SH-SY5Y (cell line): ENCODE measurements at regions not wholly inside any gene's neighbourhood (a gene's known extent, or its start where the extent isn't known, plus 50 kb on each side); places are given as distances from the start of the nearest gene placed in this dataset.

Experiments used
- GATA2 ChIP-seq: IDR thresholded peaks from 2 replicates; pipeline ENCODE4 v1.6.1; 2011; ENCODE audit warnings: mild to moderate bottlenecking, low read depth, low read length
- GATA3 ChIP-seq: IDR thresholded peaks from 2 replicates; pipeline ENCODE4 v1.6.1; 2011; ENCODE audit warnings: low read depth, mild to moderate bottlenecking, low read length, moderate library complexity

DNA sequence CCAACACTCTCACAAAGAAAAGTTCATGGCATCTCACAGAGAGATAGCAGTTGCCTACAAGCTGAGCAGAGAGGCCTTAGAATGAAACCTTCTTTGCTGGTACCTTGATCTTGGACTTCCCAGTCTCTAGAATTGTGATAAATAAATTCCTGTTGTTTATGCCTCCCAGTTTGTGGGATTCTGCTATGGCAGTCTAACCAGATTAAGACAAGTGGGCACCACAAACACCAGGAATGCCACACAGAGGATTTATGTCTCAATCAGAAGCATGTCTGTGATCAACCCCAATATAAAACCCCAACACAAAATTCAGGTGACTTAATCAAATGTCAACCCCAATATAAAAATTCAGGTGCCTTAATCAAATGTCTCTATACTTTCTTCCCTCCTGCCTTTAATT, 581.3 kb downstream of the XPNPEP1 start:
- TF ChIP-seq GATA3 (no peak), GATA2 (no peak)

DNA sequence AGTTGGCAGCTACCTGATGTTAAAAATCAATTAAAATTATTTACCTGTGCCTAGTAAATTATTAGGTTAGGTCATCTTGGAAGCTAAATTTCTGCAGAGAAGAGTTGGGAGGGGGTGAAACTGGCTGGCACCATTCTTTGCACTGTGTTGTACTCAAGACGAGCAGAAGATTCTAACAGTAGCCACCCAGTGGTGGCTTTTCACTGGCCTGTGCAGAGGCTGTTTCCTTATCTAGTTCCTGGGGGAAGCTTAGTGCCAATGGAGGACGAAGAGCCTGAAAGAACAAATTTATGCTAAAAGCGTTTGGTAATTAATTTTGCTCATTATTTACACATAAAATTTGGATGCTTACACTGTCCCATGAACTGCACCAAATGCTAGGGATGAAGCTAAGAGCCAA, 595.3 kb downstream of the XPNPEP1 start:
- TF ChIP-seq GATA3: no peak
- no peak for TF ChIP-seq GATA2

DNA sequence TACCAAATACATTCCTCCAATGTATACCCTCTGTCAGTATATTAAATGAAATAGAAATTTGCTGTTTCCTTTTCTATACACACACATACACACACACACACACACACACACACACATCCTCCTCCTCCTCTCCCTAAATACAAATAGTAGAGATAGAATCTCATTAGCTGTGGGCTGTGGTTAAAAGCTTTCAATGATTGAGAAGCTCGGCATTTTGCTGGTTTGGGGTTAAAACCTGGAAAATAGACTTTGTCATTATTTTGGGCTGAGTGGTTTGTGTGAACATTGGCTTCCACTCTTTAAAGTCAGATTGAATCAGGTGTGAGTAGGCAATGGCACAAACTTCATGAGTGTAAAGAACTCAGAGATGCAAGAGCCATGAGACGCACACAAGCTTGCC, 596.0 kb downstream of the XPNPEP1 start:
- TF ChIP-seq GATA3 (no peak), GATA2 (no peak)

DNA sequence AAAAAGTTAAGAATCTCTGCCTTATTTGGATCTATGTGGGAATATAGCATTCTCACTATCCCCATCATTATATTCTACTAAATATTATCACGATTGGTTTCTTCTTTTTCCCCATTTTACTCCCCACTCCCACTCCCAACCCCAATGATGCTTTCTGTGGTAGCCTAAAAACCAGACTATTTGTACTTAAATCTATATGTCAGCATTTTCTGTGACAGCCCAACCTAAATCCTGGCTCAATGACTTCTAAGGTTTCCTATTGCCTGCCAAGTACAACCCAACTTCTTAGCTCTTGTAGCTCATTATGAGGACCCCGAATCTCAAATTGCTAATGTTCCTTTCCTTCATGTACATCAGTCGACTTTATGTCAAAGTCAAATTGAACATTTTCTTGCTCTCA, 598.6 kb downstream of the XPNPEP1 start:
- TF ChIP-seq GATA3: no peak
- TF ChIP-seq GATA2: no peak

DNA sequence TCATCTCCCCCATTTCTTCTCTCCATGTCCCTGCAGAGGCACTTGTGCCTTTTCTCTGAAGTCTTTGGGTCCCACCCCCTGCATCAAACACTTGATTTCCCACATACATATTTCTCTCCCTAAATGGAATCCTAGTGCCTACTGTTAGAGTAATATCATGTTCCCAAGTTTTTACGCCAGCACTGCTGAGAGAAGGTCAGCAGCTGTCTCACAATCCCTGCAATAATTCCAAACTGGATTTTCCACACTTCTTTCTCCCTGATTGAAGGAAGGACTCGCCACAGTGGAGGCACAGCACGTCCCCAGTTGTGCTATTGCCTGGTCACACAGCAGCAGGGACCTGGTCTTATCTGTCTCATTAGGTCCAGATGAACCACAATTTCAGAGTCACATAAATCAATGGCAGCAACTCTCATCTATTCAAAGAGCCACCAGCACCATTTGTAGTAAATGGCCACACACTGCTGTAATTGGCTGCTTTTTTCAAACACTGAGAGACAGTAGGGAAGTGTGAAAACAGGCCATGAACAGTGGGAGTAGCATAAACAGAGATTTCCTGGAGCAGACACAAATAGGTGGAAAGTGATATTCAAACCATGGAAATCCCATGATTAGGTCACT, 605.5 kb downstream of the XPNPEP1 start:
- TF ChIP-seq GATA2 (no peak), GATA3 (no peak)

DNA sequence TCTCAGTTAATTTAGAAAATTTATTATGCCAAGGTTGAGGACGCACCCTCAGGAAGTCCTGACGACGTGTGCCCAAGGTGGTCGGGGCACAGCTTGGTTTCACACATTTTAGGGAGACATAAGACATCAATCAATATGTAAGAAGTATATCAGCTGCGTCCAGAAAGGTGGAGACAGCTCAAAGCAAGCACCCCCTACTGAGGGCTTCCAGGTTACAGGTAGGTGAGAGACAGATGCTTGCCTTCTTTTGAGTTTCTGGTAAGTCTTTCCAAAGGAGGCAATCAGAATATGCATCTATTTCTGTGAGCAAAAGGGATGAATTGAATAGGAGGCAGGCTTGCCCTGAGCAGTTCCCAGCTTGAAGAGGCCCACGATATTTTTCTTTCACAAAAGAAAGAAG, 614.3 kb downstream of the XPNPEP1 start:
- TF ChIP-seq GATA3: no peak
- no peak for TF ChIP-seq GATA2

DNA sequence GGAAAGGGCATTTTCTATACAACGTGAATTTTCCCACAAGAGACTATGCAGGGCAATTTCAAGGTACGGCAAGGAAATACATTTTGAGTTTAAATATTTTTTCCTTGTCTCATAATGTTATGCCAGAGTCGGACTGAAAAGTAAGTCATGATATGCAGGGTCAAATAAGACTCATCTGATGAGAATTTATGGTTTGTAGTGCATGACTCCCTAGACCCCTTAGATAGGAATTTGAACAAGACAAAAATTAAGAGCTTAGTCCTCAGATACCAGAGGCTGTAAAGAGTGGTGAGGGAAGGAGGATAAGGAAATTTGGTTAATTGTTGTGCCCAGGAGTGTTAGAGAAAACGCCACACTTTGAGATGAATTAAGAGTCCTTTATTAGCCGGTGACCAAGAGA, 616.6 kb downstream of the XPNPEP1 start:
- TF ChIP-seq GATA2: no peak
- TF ChIP-seq GATA3: no peak

DNA sequence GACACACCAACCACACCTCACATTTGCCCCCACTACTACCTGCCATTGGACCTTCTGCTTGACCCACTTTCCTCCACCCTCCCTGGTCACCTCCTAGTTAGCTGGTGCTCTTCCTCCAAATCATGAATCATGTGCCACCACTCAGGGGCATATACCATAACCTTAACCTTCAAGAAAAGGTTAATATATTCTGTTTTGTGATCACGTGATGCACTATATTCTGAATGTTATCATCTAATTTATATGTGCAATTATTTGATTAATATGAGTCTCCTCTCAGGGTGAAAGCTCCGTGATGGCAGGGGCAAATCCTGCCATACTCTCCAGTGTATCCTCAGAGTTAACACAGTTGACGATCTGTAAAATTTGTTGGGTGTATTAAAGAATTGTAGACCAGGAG, 635.5 kb downstream of the XPNPEP1 start:
- TF ChIP-seq GATA3 (no peak), GATA2 (no peak)

DNA sequence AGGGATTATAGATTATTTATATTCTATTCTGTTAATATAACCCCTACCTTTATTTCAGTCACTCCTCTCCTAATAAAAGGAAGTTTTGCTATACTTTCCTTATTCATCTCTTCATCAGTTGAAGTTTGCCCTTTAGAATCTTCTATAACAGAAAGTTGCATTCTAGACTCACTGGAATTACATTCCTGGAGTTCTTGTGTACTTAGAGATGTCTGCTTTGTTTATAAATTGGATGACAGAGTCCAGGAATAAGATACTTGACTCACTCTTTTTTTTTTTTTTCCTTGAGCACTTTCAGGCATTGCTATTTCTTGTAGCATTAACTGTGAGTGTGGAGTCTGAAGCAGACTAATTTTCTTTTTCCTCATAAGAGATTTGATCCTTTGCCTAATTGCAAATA, 640.8 kb downstream of the XPNPEP1 start:
- no peak for TF ChIP-seq GATA3

DNA sequence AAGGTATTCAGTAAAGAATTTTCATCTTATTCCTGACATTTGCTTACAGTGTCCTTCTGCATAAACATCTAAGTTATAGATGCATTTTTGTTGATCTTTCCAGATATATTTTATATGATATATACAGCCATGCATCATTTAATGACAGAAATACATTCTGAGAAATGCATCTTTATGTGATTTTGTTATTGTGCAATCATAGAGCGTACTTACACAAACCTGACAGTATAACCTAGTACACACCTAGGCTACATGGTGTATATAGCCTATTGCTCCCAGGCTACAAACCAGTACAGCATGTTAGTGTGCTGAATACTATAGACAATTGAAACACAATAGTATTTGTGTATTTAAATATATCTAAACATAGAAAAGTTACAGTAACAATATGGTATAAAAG, 642.0 kb downstream of the XPNPEP1 start:
- TF ChIP-seq GATA2: no peak
- no peak for TF ChIP-seq GATA3

DNA sequence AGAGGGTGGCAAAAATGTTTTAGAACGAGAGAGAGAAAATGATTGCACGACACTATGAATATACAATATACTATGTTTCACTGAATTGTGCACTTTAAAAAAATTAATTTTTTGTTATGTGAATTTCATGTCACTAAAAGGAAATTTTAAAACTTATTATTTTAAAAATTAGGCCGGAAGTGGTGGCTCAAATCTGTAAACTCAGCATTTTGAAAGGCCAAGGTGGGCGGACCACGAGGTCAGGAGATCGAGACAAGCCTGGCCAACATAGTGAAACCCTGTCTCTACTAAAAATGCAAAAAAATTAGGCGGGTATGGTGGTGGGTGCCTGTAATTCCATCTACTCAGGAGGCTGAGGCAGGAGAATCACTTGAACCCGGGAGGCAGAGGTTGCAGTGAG, 642.5 kb downstream of the XPNPEP1 start:
- TF ChIP-seq GATA3 (no peak), GATA2 (no peak)

DNA sequence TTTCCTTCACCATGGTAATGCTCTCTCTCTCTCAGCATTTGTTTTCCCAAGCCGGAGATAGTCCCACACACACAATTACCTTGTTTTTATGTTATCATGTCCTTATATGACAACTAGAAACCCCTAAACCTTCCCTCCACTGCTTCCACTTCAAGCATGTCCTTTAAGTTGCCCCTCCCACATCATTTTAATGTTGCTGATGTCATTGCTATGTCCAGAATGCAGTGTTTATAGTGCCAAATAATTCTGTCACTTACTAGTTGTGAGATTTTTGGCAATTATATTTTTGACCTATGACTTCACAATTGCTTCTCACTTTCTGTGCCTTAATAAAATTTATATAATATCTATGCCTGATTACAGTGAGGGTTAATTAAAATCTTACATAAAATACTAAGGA, 645.9 kb downstream of the XPNPEP1 start:
- no peak for TF ChIP-seq GATA2
- no peak for TF ChIP-seq GATA3

DNA sequence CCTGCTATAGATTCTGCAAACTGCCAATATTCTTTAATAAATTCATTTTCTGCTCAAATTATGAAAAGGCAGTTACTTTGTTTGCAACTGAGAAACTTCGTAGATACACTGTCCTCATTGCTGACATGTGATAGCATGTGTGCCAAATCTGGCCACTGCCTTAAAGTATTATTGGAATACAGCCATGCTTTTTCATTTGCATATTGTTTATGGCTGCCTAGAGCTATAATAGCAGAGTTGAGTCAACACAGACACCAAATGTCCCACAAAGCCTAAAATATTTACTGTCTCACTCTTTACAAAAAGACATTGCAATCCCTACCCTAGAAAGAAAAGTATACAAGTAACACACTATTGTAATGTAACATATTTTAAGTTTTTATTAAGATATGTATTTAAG, 647.4 kb downstream of the XPNPEP1 start:
- TF ChIP-seq GATA3 (no peak), GATA2 (no peak)

DNA sequence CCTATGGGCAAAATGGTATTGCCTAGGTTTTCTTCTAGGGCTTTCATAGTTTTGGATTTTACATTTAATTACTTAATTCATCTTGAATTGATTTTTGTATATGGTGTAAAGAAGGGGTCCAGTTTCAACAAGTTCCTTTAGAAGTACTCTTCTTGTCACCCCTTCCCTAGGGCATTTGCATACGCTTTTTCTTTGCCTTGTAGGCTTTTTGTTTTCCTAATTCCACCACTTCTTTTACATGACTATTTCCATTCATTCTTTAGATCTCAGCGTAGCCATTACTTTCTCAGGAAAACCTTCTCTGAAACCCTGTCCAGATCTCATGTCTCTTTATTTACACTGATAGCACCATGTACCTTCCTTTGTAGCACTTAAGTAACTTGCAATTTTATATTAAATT, 648.6 kb downstream of the XPNPEP1 start:
- TF ChIP-seq GATA2 (no peak), GATA3 (no peak)

DNA sequence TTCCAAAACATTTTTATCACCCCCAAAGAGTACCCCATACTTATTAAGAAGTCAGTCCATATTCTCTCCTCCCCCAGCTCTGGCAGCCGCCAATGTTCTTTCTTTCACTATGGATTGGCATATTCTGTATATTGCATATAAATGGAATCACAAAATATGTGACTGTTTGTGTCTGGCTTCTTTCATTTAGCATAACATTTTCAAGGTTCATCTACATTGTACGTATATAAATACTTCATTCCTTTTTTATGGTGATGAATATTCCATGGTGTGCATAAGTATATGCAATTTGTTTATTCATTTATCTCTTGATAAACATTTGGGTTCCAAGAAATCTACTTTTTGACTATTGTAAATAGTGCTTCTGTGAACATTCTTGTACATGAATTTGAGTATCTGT, 653.1 kb downstream of the XPNPEP1 start:
- no peak for TF ChIP-seq GATA3
- TF ChIP-seq GATA2: no peak

DNA sequence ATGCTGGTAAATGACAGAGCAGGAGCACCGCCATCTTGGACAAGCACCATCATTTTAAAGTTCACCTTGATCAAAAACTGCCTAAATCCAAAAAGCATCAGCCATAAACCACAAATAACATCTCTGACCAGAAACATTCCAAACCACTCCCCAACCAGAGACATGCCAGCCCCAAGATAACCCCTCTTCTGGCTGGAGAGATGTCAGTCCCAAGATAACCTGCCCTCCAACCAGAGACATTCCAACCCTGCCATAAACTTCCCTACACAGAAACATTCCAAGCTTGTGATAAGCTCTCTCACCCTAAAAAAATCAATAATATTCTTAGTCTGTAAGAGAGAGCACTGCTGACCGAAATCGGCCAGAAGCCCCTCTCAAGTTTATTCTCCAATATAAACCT, 659.3 kb downstream of the XPNPEP1 start:
- TF ChIP-seq GATA3 (no peak), GATA2 (no peak)

DNA sequence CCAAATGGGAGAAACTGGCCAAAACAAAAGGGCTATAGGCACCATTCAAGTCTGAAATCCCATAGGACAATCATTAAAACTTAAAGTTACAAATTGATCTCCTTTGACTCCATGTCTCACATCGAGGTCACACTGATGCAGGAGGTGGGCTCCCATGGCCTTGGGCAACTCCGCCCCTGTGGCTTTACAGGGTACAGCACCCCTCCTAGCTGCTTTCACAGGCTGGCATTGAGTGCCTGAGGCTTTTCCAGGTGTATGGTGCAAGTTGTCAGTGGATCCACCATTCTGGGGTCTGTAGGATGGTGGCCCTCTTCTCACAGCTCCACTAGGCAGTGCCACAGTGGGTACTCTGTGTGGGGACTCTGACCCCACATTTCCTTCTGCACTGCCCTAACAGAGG, 662.1 kb downstream of the XPNPEP1 start:
- TF ChIP-seq GATA3: no peak
- TF ChIP-seq GATA2: no peak
